ENCODE measurements at regions not wholly inside any gene's neighbourhood (a gene's known extent, or its start where the extent isn't known, plus 50 kb on each side); places are given as distances from the start of the nearest gene placed in this dataset.

DNA sequence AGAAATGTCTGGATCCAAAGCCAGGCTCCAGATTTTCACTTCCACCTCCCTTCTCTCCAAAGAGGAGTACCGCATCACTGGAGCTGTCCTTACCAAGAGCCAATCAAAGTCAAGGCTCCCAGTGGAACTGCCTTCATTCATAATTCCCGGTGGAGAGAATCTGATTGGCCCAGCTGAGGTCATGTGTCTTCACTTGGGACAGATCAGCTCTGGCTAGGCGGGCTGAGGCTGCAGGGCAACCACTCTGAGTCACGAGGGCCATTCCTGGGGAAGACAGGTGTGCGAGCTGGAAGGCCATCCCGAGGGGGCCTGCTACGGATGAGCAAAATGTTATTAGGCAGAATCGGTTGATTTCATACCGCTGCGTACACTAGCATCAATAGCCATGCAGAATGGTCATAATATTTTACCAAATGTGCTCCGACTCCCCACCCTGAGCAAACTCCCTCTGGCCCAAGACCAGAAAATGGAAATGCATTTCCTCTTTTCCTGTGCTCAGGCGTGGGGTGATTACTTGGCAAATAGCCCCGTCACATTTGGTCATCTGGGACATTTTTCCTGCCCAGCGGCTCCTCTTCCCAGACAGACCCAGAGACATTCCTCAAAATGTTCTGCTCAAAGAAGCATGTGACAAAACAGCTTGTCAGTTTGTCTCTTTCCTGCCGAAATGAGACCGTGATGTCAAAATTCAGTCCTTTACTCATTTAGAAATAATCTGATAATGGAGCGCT, 111.1 kb downstream of the AIPL1 start:
- DNase-seq: no peak

DNA sequence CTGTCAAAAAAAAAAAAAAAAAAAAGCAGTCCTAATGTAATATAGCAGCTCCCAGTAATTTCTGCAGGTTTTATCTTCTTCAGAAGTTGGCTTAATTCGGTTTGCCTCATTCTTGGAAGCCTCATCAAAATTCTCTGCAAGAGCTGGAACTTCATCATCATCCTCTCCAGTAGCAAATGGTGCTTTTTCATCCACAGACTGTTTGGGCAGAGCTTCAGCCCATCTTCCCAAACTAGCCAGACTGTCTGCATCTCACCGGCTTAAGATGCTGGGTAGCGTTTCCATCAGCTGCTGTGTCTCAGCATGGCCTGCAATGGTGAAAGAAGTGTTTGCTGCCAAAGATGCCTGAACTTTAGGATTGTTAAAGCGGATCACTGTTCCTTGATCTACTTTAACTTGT, 112.6 kb downstream of the AIPL1 start:
- DNase-seq: no peak

DNA sequence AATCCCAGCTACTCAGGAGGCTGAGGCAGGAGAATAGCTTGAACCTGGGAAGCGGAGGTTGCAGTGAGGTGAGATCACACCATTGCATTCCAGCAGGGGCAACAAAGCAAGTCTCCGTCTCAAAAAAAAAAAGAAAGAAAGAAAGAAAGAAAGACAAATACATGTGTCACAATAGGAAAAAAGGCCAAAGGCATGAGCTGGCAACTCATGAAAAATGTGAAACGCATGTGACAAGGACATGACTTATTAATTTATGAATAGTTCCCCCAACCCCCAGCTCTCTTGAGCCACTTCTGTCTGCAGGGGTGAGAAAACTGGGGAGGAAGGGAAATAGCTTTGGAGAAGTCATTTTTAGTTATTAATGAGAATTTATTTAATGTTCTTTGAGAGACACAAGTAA, 120.6 kb downstream of the AIPL1 start:
- DNase-seq: no peak

DNA sequence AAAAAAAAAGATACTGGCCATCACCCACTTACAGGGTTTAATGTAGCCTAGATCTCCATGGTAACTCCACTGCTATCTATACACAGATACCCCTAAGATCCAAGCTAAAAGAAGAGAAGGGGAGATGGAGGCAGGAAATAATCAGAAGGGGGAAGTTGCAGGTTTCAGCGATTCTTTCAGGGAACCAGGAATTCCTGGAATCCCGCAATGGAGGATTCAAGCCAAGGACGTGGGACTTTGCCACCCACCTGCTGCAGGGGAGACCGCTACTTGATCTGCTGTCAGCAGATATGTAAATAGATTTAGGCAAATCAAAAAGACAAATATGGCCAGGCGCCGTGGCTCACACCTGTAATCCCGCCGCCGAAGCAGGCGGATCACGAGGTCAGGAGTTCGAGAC, 121.1 kb downstream of the AIPL1 start:
- no peak for DNase-seq

DNA sequence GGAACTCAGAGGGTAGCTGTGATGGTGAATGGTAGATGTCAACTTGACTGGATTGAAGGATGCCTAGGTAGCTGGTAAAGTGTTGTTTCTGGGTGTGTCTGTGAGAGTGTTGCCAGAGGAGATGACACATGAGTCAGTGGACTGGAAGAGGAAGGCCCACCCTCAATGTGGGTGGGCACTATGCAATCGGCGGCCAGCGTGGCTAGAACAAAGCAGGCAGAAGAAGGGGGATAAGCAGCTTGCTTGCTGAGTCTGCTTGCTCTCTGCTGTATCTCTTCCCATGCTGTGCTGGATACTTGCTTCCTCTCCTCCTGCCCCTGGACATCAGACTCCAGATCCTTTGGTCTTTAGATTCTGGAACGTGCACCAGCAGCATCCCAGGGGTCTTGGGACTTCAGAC, 128.1 kb downstream of the AIPL1 start:
- no peak for DNase-seq

DNA sequence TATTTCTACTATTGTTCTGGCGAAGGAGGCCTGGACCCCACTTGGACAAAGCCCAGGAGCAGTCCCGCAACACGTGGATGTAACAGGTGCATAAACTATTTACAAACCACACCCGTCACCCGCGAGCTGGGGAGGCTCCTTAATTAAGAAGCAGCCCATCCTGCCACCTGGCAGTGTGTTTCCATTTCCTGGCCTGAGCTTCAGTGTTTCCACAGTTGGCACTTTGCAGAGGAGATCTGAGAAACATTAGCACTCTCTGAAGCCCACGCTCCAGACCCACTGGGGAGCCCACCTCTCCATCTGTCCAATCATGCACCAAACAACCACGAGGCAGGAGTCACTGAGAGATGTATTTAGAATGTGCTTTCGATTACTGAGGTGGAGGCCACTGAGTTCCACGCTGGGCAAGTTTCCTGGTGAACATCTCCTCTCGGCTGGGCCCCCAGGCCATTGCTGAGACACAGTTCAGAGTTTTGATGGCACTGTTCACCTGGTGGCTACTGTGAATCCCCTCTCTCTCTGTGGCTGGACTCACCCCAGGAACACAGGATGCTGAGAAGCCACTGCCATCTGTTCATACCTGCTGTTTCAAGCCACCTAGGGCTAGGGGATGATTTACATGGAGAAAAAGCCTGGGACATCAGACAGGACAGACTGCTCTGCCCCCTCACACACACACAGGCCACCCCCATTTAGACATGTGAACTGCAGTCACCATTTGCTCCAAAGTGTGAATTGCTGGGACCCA, 129.1 kb downstream of the AIPL1 start:
- DNase-seq: no peak

DNA sequence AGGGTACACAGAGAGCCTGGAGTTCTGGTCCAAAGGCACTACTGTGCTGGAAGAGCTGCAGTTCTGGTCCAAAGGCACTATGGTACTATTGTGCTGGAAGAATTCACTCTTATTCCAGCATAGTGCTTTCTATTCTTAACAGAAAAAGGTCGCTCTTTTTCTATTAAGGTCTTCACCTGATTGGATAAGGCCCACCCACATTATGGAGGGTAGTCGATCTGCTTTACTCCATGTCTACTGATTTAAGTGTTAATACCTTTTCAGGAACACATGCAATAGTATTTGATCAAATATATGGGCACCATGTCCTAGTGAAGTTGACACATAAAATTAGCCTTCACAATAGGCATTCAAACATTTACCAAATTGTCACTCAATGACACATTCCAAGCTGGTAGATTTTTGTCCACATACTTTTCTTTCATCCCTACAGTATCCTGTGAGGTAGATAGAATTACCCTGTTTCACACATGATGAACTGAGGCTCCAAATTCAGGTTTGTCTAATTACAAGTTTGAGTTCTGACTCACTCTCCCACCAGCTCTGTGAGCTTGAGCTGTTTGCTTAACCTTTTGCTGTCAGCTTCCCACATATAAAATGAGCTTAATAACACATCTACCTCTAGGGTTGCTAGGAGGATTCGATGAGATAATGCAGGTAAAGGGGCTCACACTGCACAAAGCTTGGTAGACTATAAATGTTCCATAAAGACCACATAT, 129.9 kb downstream of the AIPL1 start:
- no peak for DNase-seq

DNA sequence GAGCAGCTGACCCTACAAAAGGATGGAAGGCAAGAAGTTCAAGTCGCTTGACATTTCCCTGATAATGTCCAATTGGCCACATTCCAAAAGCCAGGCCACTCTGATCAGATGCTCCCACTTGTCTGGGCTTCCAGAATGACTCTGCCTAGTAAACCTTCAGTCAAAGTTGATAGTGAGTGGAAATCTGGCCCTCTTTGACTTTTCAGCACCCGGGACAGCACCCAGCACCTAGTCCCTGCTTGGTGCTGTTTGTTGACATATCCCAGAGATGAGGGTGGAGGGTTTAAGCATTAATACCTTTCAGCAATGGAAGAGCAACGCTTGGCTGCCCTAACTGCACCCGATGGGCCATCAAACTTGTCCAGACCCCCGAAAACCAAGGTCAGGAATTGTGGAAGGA, 131.3 kb downstream of the AIPL1 start:
- peak in 1 of 5 donors; percentile 6 for DNase-seq

DNA sequence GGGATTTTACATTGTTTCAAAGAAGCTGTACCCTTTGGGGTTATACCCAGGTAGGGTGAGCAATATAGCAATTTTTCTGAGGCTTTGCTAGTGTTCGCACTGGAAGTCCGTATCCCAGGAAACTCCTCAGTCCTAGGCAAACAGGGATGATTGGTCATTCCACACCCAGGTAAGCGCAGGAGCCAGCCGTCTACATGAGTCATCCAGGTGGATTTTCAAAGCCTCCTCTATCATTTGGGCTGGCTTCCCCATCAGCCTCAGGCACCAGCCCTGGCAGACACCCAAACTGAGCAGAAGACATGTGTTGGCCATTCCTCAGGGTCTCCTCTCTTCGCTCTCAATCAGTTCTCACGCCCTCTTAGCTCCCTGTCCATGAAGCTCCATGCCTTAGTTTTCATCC, 135.6 kb downstream of the AIPL1 start:
- DNase-seq: no peak

DNA sequence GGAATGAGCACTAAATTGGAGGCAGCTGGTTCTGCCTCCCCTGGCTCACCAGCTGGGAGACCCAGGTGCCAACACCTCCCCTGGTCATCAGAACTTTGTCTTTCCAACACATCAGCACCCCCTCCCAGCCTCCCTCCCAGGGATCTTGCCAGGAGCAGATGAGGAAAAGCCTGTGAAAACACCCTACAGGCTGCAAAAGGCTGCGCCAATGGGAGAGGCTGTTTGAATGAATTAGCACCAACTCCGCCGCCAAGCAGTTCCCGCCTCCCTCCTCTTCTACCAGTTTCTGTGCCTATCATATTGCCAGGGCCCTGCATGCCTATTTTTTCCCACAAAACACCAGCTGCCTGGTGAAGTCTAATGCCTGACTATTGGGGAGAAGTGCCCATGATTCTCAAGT, 137.0 kb downstream of the AIPL1 start:
- DNase-seq: no peak

DNA sequence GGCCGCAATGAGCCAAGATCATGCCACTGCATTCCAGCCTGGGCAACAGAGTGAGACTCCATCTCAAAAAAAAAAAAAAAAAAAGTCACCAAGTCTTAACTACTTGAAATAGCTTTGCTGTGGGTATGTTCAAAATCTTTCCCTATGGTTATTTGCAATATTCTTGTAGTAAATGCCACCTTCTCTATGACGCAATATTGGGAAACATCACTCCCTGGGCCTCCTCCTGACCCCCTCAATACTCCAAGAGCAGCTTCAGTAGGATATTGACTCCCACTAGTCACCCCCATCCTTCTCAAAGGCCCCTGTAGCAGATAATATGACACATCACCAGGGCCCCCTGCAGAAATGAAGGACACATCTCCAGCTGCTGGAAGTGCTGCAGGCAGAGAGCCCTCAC, 137.8 kb downstream of the AIPL1 start:
- DNase-seq: no peak

DNA sequence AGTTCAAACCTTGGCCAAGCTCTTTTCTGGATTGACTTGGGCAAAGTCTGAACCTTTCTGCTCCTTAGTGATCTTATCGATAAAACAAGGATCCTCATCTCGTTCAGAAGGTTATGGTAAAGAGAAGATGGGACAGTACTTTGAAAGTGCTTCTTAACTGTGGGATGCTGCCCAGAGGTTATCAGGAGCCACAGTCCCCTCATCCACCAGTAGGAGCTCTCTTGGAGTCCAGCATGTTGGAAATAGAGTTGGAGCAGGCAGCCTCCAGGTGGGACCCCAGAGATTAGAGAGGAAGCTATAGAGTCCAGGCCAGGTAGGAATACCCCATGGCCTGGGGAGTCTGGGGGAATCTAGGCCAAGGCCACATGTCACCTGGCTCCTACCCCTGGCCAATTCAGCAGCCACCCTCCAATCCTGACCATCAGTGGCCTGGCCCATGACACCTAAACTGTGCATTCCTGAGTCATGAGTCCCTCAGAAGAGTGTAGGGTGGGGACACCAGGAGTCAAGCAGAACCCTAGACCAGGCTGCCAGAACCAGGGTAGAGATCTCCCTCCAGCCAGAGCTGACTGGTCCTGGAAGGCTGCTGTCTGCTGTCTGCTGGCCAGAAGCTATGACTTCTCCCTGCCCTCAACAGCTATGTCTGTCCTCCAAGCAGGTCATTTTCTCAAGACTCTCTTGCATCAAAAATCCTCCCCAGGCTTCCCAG, 144.3 kb downstream of the AIPL1 start:
- DNase-seq: no peak

DNA sequence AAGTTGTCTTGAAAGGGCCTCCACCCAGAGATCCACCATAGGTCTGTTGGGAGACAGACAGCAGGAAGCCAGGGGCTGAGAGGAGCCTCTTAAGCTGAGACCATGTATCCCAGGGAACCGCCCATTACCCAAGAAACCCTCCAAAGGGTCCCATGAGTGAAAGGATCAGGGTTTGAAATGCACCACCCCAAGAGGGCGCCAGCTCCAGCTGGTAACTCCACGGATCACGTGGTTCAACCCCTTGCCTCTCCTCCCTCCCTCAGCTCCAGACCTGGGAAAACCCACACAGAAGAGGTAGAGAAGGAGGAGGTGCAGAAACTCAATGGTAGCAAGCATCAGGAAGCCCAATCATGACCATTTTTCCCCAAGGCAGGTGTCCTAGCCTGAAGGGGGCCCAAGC, 148.7 kb downstream of the AIPL1 start:
- no peak for DNase-seq

DNA sequence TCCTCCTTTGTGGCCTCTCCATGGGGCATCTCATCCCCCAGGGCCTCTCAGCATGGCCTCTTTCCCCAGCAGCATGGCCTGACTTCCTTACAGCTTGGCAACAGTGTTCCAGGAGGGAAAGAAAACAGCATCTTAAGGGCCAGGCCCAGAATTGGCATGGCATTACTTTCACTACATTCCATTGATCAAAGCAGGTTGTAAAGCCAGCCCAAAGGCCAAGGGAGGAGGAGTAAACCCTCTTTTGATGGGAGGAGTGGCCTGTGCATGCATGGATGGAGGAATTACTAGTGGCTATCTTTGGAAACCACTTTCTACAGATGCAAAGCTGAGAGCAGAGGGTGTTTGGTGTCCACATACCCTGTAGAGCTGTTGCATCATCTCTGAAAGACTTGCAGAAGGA, 149.4 kb downstream of the AIPL1 start:
- DNase-seq: no peak

DNA sequence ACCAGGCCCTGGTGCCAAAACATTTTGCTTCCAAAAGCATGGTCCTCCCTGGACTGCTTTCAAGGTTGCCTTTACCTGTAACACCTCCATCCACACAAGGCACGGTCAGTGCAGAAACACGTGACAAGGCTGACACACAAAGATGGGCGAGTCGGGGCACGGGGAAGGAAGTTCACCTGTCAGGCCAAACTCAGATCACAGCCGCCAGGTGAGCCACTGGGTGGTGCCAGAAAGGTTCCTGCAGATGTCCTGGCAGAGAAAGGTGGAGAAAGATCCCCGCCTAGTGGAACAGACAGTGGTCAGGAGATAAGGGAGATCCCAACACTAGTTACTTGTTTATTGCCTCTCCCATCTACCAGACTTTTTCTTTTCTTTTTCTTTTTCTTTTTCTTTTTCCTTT, 155.3 kb downstream of the AIPL1 start:
- no peak for DNase-seq

DNA sequence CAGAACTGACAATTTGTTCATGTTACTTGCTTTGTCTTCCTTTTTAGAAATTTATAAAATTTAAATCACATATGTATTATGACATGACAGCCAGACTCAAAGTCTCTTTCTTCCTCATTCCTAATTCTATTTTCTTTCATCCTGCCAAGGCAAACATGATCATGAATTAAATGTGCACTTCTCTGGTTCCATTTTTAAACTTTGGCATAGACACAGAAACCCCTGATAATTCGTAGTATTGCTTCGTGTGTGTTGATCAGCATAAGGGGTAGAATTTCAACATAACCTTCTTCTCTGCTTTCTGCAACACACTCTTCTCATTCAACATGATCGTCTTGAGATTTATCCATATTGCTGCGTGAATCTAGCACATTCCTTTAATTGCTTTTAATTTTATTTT, 156.5 kb downstream of the AIPL1 start:
- no peak for DNase-seq

DNA sequence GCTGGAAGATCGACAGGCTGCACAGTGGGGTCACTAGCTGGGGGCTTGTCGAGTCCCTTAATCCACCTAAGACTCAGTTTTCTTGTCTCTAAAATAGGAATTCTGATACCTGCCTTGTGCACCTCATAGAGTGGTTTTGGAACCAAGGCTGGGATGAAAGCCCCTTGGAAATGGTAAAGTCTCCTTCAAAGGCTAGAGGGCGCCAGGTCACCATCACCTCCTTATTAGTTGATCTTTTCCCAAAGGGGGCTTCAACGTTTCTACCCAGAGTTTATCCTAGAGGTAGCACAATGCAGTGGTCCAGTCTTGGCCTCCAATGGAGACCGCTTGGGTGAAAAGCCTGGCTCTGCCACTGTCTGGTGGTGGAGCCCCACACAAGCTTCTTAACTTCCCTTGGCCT, 158.2 kb downstream of the AIPL1 start:
- no peak for DNase-seq

DNA sequence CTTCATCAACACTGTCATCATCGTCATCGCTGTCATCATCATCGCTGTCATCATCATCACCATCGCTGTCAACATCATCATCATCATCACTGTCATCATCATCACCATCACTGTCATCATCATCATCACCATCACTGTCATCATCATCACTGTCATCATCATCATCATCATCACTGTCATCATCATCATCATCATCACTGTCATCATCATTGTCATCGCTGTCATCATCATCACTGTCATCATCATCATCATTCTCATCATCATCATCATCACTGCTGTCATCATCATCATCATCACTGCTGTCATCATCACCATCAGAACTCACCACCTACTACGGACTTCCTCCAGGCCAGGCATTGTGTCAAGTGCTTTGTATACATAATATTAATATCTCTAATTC, 160.6 kb downstream of the AIPL1 start:
- no peak for DNase-seq

DNA sequence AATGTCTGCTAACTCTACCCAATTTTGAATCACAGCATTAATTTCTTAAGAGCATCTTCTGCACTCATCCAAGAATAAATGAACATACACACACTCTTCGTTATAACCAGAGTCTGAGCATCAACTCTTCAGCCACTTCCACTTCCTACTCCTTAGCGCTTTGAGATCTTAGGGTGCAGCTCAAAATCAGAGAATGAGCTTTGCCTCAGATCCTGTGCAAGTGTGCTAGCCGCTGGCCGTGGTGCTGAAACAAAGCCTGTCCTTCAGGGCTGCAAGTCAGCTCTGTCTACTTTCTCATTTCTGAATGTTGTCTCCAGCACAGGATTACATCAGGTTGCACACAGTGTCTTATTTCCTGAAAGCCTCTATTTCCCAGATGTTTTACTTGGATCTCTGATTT, 165.4 kb downstream of the AIPL1 start:
- peak in 1 of 5 donors; percentile 3 for DNase-seq

DNA sequence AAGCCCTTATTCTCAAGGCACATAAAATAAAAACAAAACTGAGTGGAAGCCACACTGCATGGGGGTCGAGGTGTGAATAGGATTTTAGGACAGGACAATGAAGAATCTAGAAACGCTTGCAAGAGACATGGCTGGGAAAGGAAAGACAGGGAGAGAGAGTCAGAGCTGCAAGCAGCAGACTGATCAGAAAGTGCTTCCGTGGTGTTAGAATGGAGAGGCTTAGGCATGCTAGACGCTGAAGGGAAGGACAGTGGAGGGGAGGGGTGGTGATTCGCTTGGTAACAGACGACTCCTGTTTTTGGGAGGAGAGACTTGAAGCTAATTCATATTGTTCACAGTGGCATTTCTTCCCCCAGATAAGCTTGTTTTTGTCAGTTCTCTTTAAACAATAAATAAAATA, 173.5 kb downstream of the AIPL1 start:
- no peak for DNase-seq

DNA sequence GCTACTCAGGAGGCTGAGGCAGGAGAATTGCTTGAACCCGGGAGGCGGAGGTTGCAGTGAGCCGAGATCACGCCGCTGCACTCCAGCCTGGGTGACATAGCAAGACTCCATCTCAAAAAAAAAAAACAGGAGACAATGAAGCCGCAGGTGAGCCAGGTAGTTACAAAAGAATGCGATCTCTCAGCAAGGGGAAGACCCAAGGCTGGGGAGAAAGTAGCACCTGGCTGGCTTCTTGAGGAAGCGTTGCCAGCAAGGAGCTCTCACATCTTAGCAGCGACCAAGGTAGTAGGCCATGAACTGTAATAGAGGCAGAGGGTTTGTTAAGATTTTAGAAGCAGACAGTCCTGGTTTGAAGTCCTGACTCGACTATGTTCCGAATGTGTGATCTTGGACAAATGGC, 175.0 kb downstream of the AIPL1 start:
- no peak for DNase-seq

DNA sequence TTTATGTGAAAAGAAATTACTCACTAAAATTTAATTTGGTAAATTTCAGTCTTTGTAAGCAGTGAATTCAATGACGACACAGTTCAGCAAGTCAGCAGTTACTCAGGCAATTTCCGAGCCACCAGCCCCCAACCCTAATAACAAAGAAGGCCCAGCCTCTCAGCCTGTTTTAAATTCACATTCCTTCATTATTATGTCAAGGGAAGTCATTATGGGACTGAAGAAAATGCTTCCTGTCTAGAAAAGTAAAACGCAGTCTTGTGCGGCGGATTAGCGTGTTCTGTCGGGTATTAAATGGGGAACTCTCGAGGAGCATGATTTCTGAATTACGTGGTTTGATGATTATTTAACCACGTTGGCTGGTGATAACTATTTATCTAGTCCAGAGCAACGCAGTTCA, 177.6 kb downstream of the AIPL1 start:
- DNase-seq: no peak

DNA sequence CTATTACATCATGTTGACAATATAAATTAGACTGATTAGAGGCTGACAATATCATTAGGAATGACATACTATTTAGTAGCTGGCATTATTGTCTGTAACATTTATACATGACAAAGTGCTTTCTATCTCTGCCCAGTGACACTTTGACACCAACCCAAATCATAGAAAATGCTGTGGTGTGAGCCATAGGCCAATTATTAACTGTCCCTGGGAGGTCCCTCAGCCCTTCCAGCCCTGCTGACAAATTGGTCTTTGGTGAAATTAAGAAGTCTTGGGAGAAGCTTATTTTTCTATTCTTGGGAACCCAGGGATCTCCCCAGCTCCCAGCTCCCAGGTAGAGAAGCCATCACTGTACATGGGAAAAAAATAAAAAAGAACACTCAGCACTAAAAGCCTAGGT, 179.6 kb downstream of the AIPL1 start:
- DNase-seq: no peak

Data from T-helper 1 cell (primary cell).